ENCODE measurements at regions not wholly inside any gene's neighbourhood (a gene's known extent, or its start where the extent isn't known, plus 50 kb on each side); places are given as distances from the start of the nearest gene placed in this dataset.

GRCh38 chr4:65819192-65819591, 148.9 kb upstream of the EPHA5 start:
- TF ChIP-seq RFXANK (CRISPR knock-in tag; IDR thresholded peaks at IDR 0.05) (no peak), SRF (IDR thresholded peaks at IDR 0.05; ENCODE audit: low read depth, low read length) (no peak), HNRNPL (IDR thresholded peaks at IDR 0.05; ENCODE audit: low read depth, low read length) (no peak), FOXJ3 (CRISPR knock-in tag; IDR thresholded peaks at IDR 0.05; ENCODE audit: borderline replicate concordance) (no peak), CTCF (CRISPR knock-in tag; IDR thresholded peaks at IDR 0.05) (no peak), JUN (CRISPR knock-in tag; IDR thresholded peaks at IDR 0.05) (no peak), ZNF282 (IDR thresholded peaks at IDR 0.05; ENCODE audit: partially characterized antibody) (no peak)

All from HepG2 (cell line).